ENCODE measurements at regions not wholly inside any gene's neighbourhood (a gene's known extent, or its start where the extent isn't known, plus 50 kb on each side); places are given as distances from the start of the nearest gene placed in this dataset.

DNA sequence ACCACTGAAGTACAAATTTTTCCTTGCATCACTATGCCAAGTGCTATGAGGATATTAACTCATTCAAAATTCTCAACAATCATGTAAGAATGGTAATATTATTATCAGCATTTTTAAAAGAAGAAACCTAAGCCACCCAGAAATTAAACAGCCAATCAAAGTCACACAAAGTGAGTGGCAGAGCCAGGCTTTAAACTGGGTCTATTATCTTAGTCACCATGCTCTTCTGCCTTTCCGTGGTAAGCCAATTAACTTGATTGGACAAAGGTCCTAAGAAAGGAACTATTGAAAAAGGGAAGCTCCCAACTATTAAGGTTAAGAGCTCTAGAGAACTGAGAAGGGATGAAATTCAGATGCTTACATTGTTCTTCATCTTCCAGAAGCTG, 111.5 kb downstream of the ASB9 start:
- no peak overlapping the region for H2AK9ac ChIP-seq (replicated peaks; ENCODE audit: low read depth, low read length, poor library complexity)
- H4K8ac ChIP-seq (ENCODE audit: low read depth in 2 of 2, low read length in 2 of 2) = no peak overlapping the region
- H3K4me3 ChIP-seq (ENCODE audit: insufficient read depth, low read depth, low read length) = no peak overlapping the region
- no peak overlapping the region for H4K5ac ChIP-seq (ENCODE audit: low read depth, low read length)
- no peak overlapping the region for H3K27ac ChIP-seq (ENCODE audit: insufficient read depth, low read length)
- H4K20me1 ChIP-seq (ENCODE audit: insufficient read depth, low read length) = no peaks in the 10 kb centered on the region
- H3K14ac ChIP-seq (replicated peaks; ENCODE audit: low read depth, low read length) = no peak overlapping the region
- H2AK5ac ChIP-seq (ENCODE audit: low read depth, low read length) = no peak overlapping the region
- H3K18ac ChIP-seq (ENCODE audit: low read depth, low read length) = no peak overlapping the region
- TF ChIP-seq, protein P1, sequence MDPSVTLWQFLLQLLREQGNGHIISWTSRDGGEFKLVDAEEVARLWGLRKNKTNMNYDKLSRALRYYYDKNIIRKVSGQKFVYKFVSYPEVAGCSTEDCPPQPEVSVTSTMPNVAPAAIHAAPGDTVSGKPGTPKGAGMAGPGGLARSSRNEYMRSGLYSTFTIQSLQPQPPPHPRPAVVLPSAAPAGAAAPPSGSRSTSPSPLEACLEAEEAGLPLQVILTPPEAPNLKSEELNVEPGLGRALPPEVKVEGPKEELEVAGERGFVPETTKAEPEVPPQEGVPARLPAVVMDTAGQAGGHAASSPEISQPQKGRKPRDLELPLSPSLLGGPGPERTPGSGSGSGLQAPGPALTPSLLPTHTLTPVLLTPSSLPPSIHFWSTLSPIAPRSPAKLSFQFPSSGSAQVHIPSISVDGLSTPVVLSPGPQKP (IDR thresholded peaks at IDR 0.05; ENCODE audit: borderline replicate concordance, low read depth, low read length) = no peak
- TF ChIP-seq NFE2L2 (IDR thresholded peaks at IDR 0.05; ENCODE audit: low read depth, low read length) = no peak
- TF ChIP-seq MXI1 (IDR thresholded peaks at IDR 0.05; ENCODE audit: borderline replicate concordance, low read depth, low read length) = no peak
- TF ChIP-seq RCOR1 (IDR thresholded peaks at IDR 0.05; ENCODE audit: insufficient replicate concordance, low read length) = no peak
- no peak for TF ChIP-seq MAFK (IDR thresholded peaks at IDR 0.05; ENCODE audit: low read depth, low read length)
- in situ Hi-C loops (cut with MboI; ENCODE audit: low sequenced_read_pairs) (no loop called here), intact Hi-C loops (cut with micrococcal nuclease) (no loop called here), dilution Hi-C loops (cut with HindIII; ENCODE audit: low sequenced_read_pairs, unreplicated experiment) (no loop called here)
- no peaks in the 10 kb centered on the region for H3K79me1 ChIP-seq (ENCODE audit: low read depth in 1 of 2, low read length in 2 of 2)
- DNase-seq = no peak
- no peak overlapping the region for H3K4ac ChIP-seq (ENCODE audit: low read depth, low read length)
- no peak overlapping the region for H3K56ac ChIP-seq (ENCODE audit: extremely low read depth, insufficient read depth, low read length)
- H2AFZ ChIP-seq (replicated peaks; ENCODE audit: low read length, poor library complexity) = no peak overlapping the region
- ChIA-PET POLR2A (ENCODE audit: unreplicated experiment) (no interaction called here), CTCF (no interaction called here)
- no peak overlapping the region for H2BK120ac ChIP-seq (ENCODE audit: low read depth, low read length)
- no peaks in the 10 kb centered on the region for H3K9me1 ChIP-seq (ENCODE audit: insufficient read depth, low read length)
- H3K36me3 ChIP-seq (ENCODE audit: control insufficient read depth, insufficient read depth, low read length) = no peaks in the 10 kb centered on the region
- no peaks in the 10 kb centered on the region for H3K9me3 ChIP-seq (ENCODE audit: control insufficient read depth, insufficient read depth, low read length)
- no peak overlapping the region for H2BK20ac ChIP-seq (ENCODE audit: low read depth, low read length)
- no peak overlapping the region for H4K91ac ChIP-seq (ENCODE audit: insufficient read depth, low read depth, low read length)
- no peaks in the 10 kb centered on the region for H3K4me1 ChIP-seq (ENCODE audit: control insufficient read depth, insufficient read depth, low read length)
- H2BK5ac ChIP-seq (ENCODE audit: low read depth, low read length, poor library complexity, severe bottlenecking) = no peak overlapping the region
- BruUV-seq (replicated peaks) = no TSS peak
- H3K23ac ChIP-seq (ENCODE audit: low read depth, low read length) = no peak overlapping the region
- H3K4me2 ChIP-seq (ENCODE audit: low read depth, low read length) = no peak overlapping the region
- no peaks in the 10 kb centered on the region for H3K27me3 ChIP-seq (ENCODE audit: control insufficient read depth, insufficient read depth, low read length)
- H3K9ac ChIP-seq (ENCODE audit: low read depth, low read length) = no peak overlapping the region
- no peak overlapping the region for H2BK15ac ChIP-seq (ENCODE audit: low read depth, low read length)
- no CpG with 5 or more reads among the region's 1 CpG for WGBS, 2 experiments (ENCODE audit: extremely low coverage in 2 of 2, insufficient read length in 1 of 2)
- no peak for ATAC-seq (ENCODE audit: low read depth)

All from IMR-90 (cell line).